ENCODE measurements at regions not wholly inside any gene's neighbourhood (a gene's known extent, or its start where the extent isn't known, plus 50 kb on each side); places are given as distances from the start of the nearest gene placed in this dataset.

- TF ChIP-seq POLR2AphosphoS5 (IDR thresholded peaks at IDR 0.05; ENCODE audit: low read depth, low read length), result no peak
- TF ChIP-seq TAF1 (IDR thresholded peaks at IDR 0.05; ENCODE audit: borderline replicate concordance, low read depth, low read length), result no peak
- no peak for TF ChIP-seq POLR2A (IDR thresholded peaks at IDR 0.05; ENCODE audit: low read depth, low read length)
- no peak for DNase-seq (ENCODE audit: insufficient read length)
- no peak for FAIRE-seq
These were observed 680.1 kb downstream of the MATN1 start for GRCh38 chr1:30043256-30043655.

GRCh38 chr1:30042438-30043147 is 680.8 kb downstream of the MATN1 start:
- FAIRE-seq (no peak), DNase-seq (ENCODE audit: insufficient read length) (no peak)
- TF ChIP-seq TAF1 (IDR thresholded peaks at IDR 0.05; ENCODE audit: borderline replicate concordance, low read depth, low read length) (no peak), POLR2AphosphoS5 (IDR thresholded peaks at IDR 0.05; ENCODE audit: low read depth, low read length) (no peak), POLR2A (IDR thresholded peaks at IDR 0.05; ENCODE audit: low read depth, low read length) (no peak)

- FAIRE-seq, result no peak
- TF ChIP-seq POLR2A (IDR thresholded peaks at IDR 0.05; ENCODE audit: low read depth, low read length) (no peak), TAF1 (IDR thresholded peaks at IDR 0.05; ENCODE audit: borderline replicate concordance, low read depth, low read length) (no peak), POLR2AphosphoS5 (IDR thresholded peaks at IDR 0.05; ENCODE audit: low read depth, low read length) (no peak)
- DNase-seq (ENCODE audit: insufficient read length), result no peak
These were observed 681.5 kb downstream of the MATN1 start for GRCh38 chr1:30041741-30042437.

GRCh38 chr1:30040081-30041019 is 683.0 kb downstream of the MATN1 start:
- FAIRE-seq (no peak), DNase-seq (ENCODE audit: insufficient read length) (no peak)

GRCh38 chr1:30039354-30040080 is 683.9 kb downstream of the MATN1 start:
- no peak for FAIRE-seq
- TF ChIP-seq POLR2A (IDR thresholded peaks at IDR 0.05; ENCODE audit: low read depth, low read length), result no peak
- DNase-seq (ENCODE audit: insufficient read length), result no peak

More at GRCh38 chr1:30040081-30041019, 683.0 kb downstream of the MATN1 start:
- TF ChIP-seq POLR2AphosphoS5 (IDR thresholded peaks at IDR 0.05; ENCODE audit: low read depth, low read length), result no peak

- DNase-seq (ENCODE audit: insufficient read length) (no peak), FAIRE-seq (no peak)
- no peak for TF ChIP-seq POLR2AphosphoS5 (IDR thresholded peaks at IDR 0.05; ENCODE audit: low read depth, low read length)
- no peak for TF ChIP-seq TAF1 (IDR thresholded peaks at IDR 0.05; ENCODE audit: borderline replicate concordance, low read depth, low read length)
- TF ChIP-seq POLR2A (IDR thresholded peaks at IDR 0.05; ENCODE audit: low read depth, low read length), result no peak
These were observed 685.0 kb downstream of the MATN1 start for GRCh38 chr1:30038134-30039025.

GRCh38 chr1:30037251-30038118 is 685.9 kb downstream of the MATN1 start:
- no peak for TF ChIP-seq POLR2AphosphoS5 (IDR thresholded peaks at IDR 0.05; ENCODE audit: low read depth, low read length)
- FAIRE-seq, result no peak

GRCh38 chr1:30036666-30037065 is 686.7 kb downstream of the MATN1 start:
- FAIRE-seq (no peak), DNase-seq (ENCODE audit: insufficient read length) (no peak)
- TF ChIP-seq POLR2A (IDR thresholded peaks at IDR 0.05; ENCODE audit: low read depth, low read length), result no peak
- no peak for TF ChIP-seq POLR2AphosphoS5 (IDR thresholded peaks at IDR 0.05; ENCODE audit: low read depth, low read length)
- no peak for TF ChIP-seq TAF1 (IDR thresholded peaks at IDR 0.05; ENCODE audit: borderline replicate concordance, low read depth, low read length)

More at GRCh38 chr1:30037251-30038118, 685.9 kb downstream of the MATN1 start:
- DNase-seq (ENCODE audit: insufficient read length), result no peak

- TF ChIP-seq POLR2AphosphoS5 (IDR thresholded peaks at IDR 0.05; ENCODE audit: low read depth, low read length) (no peak), POLR2A (IDR thresholded peaks at IDR 0.05; ENCODE audit: low read depth, low read length) (no peak), TAF1 (IDR thresholded peaks at IDR 0.05; ENCODE audit: borderline replicate concordance, low read depth, low read length) (no peak)
- no peak for FAIRE-seq
- DNase-seq (ENCODE audit: insufficient read length), result no peak
These were observed 687.2 kb downstream of the MATN1 start for GRCh38 chr1:30036229-30036547.
